Left lobe of liver (tissue), 2 donors: ENCODE measurements at regions not wholly inside any gene's neighbourhood (a gene's known extent, or its start where the extent isn't known, plus 50 kb on each side); places are given as distances from the start of the nearest gene placed in this dataset.
A peak's percentile ranks its signal among the peaks of the same experiment; 100 is the strongest.

Experiments
- ATAC-seq: fragments of 200-7000 bp; cut with Tn5 transposase; one replicate; pipeline ENCODE4 v1.9.1; 2020; ENCODE audit warnings: mild to moderate bottlenecking, moderate library complexity
- DNase-seq: peaks from one replicate; pipeline ENCODE4 v3.0.0-alpha.2; 2020; ENCODE audit warnings: low spot score
- donor health status: DM: no; HTN: no; CAD: no; lungs with moderate emphysema.
- donor health status: DM: no; HTN: yes; CAD: no.

DNA sequence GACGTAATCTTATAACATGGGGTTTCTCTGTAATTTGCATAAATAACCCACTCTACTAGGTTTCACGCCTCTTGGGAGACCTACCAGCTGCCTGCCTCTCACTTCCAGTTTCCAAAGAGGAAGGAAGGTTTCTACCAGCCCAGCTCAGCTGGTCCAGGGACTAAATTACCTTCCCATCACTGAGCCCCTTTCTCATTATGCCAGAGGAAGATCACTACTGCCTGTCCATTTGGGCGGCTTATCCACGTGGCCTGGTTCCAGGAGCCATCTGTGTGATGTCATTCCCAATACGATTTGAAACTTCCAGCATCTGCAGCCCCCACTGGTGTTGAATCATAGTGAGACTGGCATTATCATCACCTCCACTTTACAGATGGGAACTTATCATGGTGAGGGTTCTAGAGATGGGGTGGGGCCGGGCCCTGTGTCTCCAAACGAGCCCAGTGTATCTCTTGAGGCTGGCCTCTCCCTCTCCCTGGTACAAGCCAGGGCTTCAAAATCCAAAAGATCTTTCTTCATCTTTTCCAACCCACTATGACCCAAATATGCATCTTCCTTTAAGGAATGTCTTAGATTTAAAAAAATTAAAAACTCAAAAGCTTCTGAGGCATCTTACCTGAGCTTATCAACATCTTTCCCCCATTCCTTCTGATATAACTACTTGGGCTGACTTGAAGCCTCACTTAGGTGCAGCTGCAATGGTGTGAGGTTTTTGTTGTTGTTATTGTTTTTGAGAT is 140.8 kb downstream of the DDX1 start:
- ATAC-seq (no peak), DNase-seq (no peak)

DNA sequence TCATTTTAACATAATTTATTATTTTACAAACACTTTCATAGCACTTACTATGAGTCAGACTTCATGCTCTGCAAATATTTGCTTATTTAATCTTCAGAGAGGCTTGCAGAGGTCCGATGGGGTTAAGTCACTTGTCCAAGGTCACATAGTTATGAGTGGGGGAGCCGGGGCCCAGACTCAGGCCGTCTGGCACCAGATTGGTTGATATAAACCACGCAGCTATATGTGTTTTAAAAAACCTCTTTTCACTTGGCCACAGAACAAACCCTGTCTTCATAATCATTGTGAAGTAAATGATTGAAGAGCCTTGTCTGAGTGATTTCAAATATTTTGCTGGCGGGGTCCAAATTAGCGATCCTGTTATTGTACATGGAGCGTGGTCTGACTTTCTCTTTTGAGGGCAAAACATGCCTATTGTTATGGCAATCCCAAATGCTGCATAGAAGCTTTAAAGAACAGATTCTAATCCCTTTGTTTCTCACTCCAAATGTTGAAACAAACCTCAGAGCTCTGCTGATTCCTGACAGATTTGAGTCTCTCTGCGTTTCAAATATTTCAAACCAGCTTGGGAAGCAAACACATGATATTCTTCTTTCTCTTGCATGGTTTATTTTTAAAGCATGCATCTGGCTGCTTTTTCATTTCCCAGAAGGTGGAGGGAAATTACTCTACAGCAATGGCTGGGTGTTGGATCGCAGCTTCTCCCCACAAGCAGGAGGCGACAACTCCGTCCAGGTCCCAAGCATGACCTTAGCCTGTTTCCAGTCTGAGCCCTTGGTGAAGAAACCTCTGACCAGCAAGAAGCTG is 142.4 kb downstream of the DDX1 start:
- ATAC-seq = no peak
- no peak for DNase-seq

DNA sequence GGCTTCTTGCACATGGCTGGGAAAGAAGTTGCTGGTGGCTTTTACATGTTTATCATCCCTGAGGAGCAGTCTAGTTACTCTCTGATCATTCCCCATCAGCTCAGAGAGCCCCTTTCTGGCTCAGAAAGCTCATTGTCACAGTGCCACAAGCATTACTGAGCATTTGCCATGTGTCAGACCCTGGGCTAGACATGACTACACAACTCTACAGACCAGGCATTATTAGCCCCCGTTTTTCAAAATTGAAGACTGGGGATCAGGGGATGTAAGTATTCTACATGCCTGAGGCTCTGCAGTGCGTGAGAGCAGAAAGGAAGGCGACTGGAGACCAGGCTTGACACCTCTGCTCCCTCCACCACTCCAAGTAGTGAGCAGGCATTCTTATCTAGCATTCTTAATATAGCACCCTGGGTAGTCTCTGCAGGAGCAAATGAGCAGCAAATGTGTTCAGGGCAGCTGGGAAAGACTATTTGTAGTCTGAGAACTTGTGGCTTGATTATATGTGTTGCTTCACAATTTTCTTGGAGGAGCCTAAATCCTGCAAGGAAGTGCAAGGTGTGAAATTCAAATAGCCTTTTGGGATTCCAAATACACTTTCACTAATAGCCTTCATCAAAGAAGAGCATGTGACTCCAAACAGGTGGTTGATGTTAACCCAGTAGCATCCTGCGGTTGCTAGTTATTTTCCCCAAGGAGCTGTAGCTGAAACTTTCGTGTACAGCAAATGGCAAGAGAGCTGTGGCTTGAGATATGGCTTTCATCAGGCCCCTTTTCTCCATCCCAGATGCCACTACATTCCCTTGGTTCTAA is 143.2 kb downstream of the DDX1 start:
- ATAC-seq = no peak
- DNase-seq = peak; percentile 32

DNA sequence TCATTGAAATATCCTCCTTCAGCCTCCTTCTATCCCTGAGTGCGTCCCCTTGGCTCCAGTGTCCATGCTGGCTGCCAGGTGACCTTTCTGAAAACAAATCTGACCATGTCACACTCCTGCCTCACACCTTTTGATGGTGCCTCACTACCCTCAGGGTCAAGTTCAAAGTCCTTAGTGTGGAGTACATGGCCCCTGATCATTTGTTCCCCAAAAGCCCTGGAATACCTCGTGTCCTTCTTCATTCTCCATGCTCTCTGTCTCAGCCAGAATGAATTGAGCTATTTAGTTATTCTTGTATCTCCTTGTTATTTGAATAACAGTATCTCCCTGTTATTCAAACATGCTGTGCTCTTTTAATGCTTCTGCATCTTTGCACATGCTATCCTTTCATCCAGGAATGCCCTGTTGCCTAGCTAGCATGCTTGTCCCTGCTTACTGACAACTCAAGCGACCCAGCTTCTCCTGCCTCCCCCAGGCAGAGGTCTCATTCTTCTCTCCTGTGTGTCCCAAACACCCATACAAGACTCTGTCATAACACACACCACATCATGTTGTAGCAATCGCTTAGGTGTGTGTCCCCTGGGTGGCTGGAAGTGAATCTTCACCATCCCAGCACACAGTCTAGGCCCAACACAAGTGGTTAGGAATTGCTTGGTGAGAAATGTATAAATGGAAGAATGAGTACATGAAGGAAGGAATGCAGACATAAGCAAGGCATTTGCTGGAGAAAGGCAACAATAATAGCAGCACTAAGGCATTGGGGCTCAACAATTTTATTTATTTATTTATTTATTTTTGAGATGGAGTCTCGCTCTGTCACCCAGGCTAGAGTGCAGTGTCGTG is 144.0 kb downstream of the DDX1 start:
- ATAC-seq (peak; percentile 68), DNase-seq (peak; percentile 60)

DNA sequence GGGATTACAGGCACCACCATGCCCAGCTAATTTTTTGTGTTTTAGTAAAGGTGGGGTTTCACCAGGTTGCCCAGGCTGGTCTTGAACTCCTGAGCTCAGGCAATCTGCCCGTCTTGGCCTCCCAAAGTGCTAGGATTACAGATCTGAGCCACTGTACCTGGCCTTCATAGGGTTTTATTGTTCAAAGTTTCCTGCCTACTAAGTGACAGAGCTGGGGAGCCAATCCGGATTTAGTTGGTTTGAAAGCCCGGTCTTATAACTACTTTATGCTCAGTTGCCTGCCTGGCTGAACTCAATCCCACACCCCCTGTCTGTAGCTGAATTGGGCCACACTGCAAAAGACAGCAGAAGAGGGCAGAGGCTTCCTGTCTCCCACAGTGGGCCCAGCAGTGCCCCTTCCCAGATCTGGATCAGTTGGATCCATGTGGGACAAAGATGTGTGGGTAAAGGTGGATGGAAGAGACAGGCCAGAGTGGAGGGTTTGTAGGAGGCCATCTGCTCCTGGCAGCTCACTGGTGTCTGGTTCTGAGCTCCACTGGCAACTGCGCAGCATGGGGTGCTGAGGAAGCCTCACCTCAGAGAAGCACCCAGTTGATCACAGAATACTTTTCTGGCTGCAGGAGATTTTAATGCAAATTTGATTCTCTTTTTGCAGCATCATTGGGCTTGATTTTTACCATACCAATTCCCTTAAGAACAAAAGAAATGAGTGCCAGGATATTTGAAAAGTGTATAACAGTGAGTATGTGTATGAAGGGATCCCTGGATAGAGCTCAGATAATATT is 144.9 kb downstream of the DDX1 start:
- DNase-seq = peak; percentile 22
- ATAC-seq = no peak

DNA sequence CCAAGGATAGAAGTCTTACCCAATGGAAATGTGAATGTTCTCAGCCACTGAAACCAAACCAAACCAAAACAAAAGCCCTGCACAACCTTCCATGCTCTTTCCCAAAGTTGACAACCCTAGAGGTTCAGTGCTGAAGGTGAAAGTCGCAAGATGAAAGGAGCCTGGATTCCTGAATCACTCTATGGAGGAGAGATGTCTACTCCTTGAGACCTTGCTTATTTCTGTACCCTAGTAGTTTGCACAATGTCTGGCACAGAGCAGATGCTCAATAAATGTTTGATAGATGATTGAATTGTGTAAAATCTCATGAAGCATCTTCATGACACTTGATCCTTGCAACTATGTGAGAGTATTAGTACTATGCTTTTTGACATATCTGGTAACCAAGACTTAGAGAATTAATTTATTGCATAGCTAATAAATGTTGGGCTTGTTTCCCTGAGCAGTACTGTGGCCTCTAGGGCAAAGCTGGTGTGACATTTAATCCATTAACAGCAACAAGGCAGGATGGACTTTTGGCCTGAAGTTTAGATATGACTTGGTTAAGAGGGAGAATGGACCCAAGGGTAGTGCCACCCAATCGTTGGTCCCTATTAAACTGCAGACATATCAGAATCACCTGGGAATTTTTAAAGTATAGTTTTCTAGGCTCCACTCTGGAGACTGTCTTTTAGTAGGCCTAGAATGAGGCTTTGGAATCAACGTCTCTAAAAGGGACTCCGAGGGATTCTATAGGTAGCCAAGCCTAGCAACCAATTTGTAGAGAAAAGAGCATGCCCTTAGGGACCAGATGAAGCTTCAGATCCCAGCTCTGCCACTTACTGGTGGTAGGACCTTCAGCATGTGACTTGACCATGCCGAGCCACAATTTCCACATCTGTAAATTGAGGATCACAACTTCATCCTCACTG is 145.9 kb downstream of the DDX1 start:
- no peak for ATAC-seq
- no peak for DNase-seq

DNA sequence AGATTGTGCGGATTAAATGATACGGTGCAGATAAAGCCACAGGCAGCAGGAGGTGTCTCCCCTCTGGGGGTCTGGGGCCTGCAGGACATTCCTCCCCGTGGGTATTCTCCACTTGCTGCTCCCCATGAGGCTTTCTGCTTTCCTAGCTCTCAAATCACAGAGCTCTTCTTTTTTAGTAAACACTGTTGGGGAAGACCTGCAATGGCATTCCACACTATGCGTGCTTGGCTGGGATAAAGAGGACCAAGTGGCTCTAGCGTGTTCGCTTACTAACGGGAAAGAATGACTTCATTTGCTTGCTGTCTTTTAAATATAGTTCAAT is 146.5 kb downstream of the DDX1 start:
- DNase-seq = no peak
- ATAC-seq = no peak

DNA sequence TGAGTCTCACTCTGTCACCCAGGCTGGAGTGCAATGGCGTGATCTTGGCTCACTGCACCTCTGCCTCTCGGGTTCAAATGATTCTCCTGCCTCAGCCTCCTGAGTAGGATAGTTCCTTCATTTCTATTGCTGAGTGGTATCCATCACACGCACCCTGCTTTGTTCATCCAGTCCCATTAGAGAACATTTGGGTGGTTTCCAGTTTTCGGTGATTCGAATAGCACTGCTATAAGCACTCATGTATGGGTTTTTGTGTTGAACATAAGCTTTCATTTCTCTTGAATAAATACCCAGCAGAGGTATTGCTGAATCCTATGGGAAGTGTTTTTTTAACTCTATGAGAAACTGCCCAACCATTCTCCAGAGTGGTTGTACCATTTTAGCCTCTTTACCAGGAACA is 147.3 kb downstream of the DDX1 start:
- ATAC-seq (no peak), DNase-seq (no peak)

DNA sequence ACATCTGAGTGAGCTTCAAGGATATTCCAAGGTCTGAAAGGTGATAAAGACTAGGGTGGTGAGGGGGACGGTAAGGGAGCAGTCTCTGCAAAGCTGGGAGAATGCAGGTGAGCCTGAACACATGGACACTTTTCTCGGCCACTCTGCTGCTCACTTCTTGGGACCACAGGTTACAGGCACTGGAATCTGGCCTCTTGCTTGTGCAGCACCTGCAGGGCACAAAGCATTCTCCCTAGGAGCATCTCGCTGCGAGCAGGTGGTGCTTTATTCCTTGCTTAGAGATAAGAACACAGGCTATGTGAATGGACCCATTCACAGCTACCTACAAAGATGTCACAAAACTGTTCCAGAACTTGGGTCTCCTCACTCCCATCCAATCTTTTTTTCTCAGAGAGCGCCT is 153.2 kb downstream of the DDX1 start:
- DNase-seq (no peak), ATAC-seq (no peak)

DNA sequence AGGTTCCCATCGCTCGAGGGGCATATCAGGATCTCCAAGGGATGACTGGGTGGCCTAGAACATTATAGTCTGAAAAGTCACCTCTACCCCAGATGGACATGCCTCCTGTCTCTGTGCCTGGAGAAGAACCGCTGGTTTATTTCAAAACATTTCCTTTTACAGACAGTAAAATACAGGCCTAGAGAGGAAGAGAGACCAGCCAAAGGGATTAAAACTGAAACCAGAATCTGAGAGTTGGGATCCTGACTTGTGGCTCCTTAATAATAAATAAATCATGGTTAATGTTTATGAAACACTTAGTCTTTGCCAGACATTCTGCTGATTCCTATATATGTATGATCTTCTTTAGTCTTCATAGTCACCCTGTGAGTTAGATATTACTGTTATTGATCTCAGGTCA is 153.7 kb downstream of the DDX1 start:
- DNase-seq (no peak), ATAC-seq (no peak)

DNA sequence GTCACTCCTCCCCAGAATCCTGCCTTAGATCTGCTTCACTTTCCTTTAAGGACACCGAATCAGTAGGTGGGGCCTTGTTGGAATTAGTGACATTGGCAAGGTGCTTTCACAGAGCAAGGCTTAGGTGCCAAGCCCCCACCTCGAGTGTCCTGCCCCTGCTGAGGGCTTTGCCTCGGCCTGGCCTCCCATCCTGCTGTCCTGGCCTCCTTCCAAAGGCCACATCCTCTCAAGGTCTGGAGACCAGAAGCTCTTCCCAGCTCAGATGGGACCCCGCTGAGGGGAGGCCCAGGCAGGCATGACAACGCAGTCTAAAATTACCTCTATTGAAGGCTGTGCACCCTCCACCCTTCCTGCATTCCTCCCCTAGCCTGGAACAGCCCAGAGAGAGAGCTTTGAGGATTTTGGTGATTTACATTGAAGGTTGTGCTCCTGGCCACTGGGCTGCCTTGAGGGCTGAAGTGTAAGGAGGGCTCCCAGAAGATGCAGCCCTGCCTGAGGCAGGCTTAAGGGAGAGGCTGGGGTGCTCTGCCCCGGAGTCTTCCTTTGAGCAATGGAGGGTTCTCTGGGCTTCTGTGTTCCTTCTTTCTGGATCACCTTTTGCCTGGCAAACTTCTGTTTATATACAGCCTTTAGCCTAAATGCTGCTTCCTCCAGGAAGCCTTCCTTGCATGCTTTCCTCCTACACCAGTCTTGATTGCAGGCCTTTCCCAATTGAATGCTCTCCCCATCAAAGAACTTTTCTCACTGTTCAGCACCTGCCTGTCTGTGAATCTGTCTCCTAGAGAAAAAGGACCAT is 154.4 kb downstream of the DDX1 start:
- DNase-seq (no peak), ATAC-seq (no peak)

DNA sequence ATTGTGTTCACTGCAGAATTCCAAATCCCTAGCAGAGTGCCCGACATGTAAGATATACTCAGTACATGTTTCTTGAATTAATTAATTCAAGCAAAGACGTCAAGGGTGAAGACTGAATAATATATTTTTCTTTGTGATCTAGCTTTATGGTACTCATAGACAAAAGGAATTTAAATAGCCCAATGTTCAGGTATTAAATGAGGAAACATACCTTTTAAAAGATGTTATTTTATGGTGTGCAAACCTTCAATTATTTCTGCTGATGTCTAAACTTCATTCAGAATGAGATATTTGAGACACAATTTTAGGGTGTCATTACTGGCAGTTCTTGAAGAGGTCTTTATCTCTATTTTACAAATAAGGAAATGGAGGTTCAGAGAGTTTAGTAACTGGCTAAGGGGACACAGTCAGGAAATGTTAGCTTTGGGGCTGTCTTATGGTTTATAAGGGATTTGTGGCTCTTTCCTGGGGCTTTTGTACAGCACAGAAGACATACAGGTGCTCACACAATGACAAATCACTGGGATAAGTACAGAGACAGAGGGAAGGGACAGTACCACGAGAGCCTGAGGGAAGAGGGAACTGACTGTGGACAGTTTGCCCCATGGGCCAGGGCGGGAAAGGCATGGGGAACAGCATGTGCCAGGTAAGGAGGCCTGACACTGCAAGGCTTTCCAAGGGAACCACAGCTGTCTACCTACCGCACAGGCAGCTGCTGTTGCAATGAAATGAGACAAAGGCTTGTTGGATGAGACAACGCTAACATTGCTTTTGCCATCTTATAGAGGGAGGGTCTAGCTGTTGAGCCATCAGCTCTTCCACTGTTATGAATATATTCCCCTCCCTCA is 155.3 kb downstream of the DDX1 start:
- DNase-seq = no peak
- no peak for ATAC-seq

DNA sequence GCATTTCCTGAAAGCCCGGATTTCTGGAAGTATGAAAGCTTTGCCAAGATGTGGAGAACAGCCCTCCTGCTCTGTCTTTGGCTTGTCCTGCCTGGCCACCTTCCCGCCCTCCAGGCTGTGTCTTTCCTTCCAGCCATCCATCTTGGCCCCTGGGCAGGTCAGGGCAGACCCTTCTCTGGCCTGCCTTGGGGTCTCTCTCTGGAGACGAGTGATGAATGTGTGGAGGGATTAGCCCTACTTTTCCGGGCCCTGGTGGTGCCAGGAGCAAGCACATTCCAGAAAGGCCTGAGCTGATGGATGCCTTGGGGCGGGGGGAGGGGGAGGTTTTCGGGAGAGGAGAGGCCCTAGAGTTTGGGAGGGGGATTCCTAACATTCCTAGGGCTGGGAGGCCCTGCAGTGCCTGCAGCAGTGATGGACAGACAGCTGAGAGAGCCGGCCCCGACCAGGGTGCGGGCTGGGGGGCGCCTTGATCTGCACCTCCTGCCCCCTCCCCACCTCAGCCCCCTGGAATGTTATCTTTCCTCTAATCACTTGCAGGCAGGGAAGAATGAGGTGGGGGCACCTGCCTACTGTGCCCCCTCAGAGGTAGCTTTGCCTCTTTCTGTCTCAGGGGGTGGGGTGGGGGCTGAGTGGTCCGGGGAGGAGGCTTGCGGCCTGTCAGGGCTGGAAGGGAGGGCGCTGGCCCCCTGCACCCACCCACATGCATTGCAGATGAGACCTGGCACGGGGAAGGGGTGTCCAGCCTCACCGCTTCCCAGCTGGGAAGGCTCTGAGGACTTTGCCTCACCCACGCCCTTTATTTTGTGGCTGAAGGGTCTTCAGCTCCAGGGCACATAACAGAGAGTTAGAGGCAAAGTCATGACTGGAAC is 156.2 kb downstream of the DDX1 start:
- no peak for DNase-seq
- no peak for ATAC-seq

DNA sequence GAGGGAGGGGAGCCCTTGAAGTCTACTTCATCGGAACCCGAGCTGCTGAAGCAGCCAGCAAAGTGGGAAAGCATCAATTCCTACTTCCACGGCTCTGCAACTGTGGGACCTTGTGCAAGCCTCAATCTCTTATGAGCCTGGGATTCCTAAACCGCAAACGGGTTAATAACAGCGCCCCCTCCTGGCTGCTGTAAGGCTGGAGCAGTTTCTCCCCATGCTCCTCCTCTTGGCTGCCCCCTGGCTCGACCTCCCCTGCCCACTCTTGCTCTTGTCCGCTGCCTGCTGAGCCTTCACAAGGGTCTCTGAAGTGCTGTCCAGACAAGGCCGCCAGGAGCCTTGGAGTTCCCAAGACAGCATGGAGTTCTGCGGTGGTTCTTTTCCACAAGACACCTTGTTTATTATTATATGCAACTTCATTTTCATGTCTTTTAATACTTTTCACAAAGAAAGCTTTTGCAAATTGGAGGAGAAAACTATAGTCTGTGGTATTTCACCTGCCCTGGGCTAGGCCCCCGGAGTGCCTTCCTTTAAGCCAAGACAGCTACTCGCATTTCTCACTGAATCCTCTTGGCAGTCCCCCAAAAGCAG is 157.2 kb downstream of the DDX1 start:
- ATAC-seq (no peak), DNase-seq (no peak)

DNA sequence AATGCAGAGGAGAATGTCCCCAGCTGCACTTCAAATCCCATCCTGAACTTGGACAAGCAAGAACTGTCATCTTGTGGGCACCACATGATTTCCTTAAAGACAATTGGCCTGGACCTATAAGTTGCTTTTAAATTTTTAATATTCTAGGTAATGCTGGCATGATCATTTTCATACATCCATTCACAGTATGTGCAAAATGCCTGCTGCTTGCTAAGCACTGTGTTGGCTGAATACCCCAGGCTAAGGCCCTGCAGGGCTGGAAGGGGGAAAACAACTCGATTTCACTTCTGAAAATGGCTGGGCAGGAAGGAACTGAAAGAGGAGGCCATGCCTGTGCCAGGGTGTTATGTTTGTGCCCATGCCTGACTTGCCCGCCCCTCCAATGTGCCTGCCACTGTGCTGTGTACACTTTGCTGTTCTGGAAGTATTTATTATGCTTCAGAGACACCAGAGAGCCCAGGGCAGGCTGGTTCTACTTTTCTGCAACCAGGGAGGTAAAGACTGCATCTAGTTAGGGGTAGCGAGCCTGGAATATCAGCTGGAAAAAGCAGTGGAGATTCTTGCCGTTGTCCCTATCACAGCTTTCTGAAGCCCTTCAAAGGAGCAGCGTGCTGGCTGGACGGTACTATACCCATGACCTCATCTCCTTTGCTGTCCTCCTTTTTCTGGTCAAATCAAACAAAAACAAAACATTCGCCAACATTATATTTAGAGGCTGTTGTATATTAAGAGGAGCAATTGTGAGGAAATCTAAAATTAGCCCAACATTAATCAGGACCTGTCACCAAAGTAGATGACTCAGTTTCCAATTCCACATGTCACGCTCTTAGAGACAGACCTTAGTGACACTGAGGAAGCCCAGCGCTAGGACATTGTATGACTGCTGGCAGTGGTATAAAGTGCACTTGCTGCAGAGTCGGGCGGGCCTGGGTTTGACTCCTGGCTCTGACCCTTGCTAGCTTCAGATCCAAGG is 158.1 kb downstream of the DDX1 start:
- DNase-seq (peak; percentile 24), ATAC-seq (no peak)
